Suprapubic skin (tissue), 4 donors: ENCODE measurements at regions not wholly inside any gene's neighbourhood (a gene's known extent, or its start where the extent isn't known, plus 50 kb on each side); places are given as distances from the start of the nearest gene placed in this dataset.

Experiments
- DNase-seq, 2 donors: peaks; one replicate each; pipeline ENCODE4 v3.0.0-alpha.2; 2019; ENCODE audit warnings: low spot score in 2 of 2
- H3K27ac ChIP-seq: fragments of 200-600 bp; sonication (generic); one replicate; pipeline ENCODE4 v1.5.1; 2019
- H3K27me3 ChIP-seq: fragments of 200-600 bp; sonication (generic); one replicate; pipeline ENCODE4 v1.5.1; 2019
- H3K36me3 ChIP-seq: fragments of 200-600 bp; sonication (generic); one replicate; pipeline ENCODE4 v1.5.1; 2019
- H3K4me1 ChIP-seq: fragments of 200-600 bp; sonication (generic); one replicate; pipeline ENCODE4 v1.5.1; 2019
- H3K4me3 ChIP-seq: fragments of 200-600 bp; sonication (generic); one replicate; pipeline ENCODE4 v1.5.1; 2019; ENCODE audit warnings: mild to moderate bottlenecking
- H3K9me3 ChIP-seq: fragments of 200-600 bp; sonication (generic); one replicate; pipeline ENCODE4 v1.5.1; 2019
- CTCF ChIP-seq, 2 donors: fragments of 200-600 bp in 1 of 2; fragments of 450-650 bp in 1 of 2; sonication (generic) in 1 of 2; IDR thresholded peaks; one replicate each; pipeline ENCODE4 v1.5.1; 2016 to 2019; ENCODE audit warnings: antibody characterized with exemption in 2 of 2, mild to moderate bottlenecking in 1 of 2, moderate library complexity in 1 of 2
- EP300 ChIP-seq: sonication (generic); formaldehyde crosslinking; IDR thresholded peaks from one replicate; pipeline ENCODE4 v1.6.1; 2017; ENCODE audit warnings: antibody characterized with exemption
- POLR2A ChIP-seq, 2 donors: fragments of 450-650 bp; IDR thresholded peaks; one replicate each; pipeline ENCODE4 v1.6.1; 2017; ENCODE audit warnings: antibody characterized with exemption in 2 of 2, mild to moderate bottlenecking in 2 of 2, moderate library complexity in 2 of 2
- POLR2AphosphoS5 ChIP-seq, 3 donors: sonication (generic); formaldehyde crosslinking; IDR thresholded peaks; one replicate each; pipeline ENCODE4 v1.6.1; 2017; ENCODE audit warnings: antibody characterized with exemption in 3 of 3
- WGBS: methylation state at CpG from one replicate; pipeline ENCODE4 v1.1.5; 2018; 5-methylcytosine and 5-hydroxymethylcytosine counted together

- Histone ChIP-seq H3K27ac (no peak overlapping the region), H3K27me3 (no peaks in the 10 kb centered on the region), H3K4me3 (no peak overlapping the region), H3K36me3 (no peaks in the 10 kb centered on the region), H3K4me1 (no peaks in the 10 kb centered on the region), H3K9me3 (no peaks in the 10 kb centered on the region)
- TF ChIP-seq POLR2A (IDR thresholded peaks at IDR 0.05) (no peak), POLR2AphosphoS5 (IDR thresholded peaks at IDR 0.05) (no peak), EP300 (no peak), CTCF (IDR thresholded peaks at IDR 0.05) (no peak)
- WGBS, result 71% methylated on average over 3 of the region's 3 CpGs
- DNase-seq, result no peak
Observed at GRCh38 chr16:6541267-6541666, 791.4 kb upstream of the RBFOX1 start.

DNA sequence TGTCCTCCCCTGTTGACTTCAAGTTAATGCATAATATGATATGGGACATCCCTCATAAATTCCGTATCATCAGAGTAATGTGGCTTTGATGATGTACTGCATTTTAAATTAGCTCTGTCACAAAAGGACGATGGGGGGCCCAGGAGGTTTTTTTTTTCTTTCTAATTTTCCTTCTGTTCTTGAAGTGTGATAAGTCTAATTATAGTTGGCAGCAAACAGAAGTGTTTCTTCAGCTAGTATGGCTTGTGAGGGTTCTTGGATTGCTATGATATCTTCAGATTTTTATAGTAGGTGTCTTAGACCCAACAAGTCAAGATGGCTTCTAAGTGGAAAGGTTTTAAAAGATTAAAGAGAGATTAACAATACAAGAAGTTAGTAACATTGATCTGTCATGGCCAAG, 796.2 kb upstream of the RBFOX1 start:
- DNase-seq, result no peak
- Histone ChIP-seq H3K9me3 (no peaks in the 10 kb centered on the region), H3K36me3 (no peaks in the 10 kb centered on the region), H3K27me3 (no peaks in the 10 kb centered on the region), H3K27ac (no peak overlapping the region), H3K4me1 (no peaks in the 10 kb centered on the region), H3K4me3 (no peak overlapping the region)
- no peak for TF ChIP-seq POLR2AphosphoS5 (IDR thresholded peaks at IDR 0.05)
- TF ChIP-seq EP300, result no peak
- TF ChIP-seq POLR2A (IDR thresholded peaks at IDR 0.05), result no peak
- TF ChIP-seq CTCF (IDR thresholded peaks at IDR 0.05), result no peak
- WGBS, result 63% methylated on average over 2 of the region's 2 CpGs

DNA sequence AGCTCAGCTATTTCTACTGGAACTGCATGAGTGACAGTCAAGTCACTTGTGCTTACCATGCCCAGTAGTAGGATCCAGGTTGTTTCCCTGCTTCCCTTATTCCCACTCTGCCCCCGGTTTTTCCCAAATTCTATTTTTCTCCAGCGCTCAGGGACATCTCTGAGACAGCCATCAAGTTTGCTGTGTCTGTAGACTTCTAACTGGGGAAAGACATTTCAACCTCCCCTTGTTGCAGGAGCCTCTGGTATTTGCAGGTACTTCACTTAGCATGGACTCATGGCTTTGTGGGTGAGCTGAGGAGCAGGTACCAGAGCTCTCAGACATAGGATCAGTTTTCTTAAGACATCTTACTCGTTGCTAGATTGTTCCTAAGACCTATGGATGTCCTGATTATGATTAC, 801.6 kb upstream of the RBFOX1 start:
- 60% methylated on average over 3 of the region's 3 CpGs for WGBS
- H3K9me3 ChIP-seq, result no peaks in the 10 kb centered on the region

GRCh38 chr16:6528217-6528616, 804.4 kb upstream of the RBFOX1 start:
- H3K27me3 ChIP-seq, result no peaks in the 10 kb centered on the region
- H3K4me3 ChIP-seq, result no peak overlapping the region
- TF ChIP-seq POLR2AphosphoS5 (IDR thresholded peaks at IDR 0.05) (no peak), EP300 (no peak), CTCF (IDR thresholded peaks at IDR 0.05) (no peak), POLR2A (IDR thresholded peaks at IDR 0.05) (no peak)
- no peaks in the 10 kb centered on the region for H3K4me1 ChIP-seq
- no peak overlapping the region for H3K27ac ChIP-seq
- H3K36me3 ChIP-seq, result no peaks in the 10 kb centered on the region
- no peaks in the 10 kb centered on the region for H3K9me3 ChIP-seq
- WGBS, result 48% methylated on average over 2 of the region's 2 CpGs
- DNase-seq, result no peak

More for the DNA sequence above, 801.6 kb upstream of the RBFOX1 start:
- TF ChIP-seq POLR2A (IDR thresholded peaks at IDR 0.05) (no peak), POLR2AphosphoS5 (IDR thresholded peaks at IDR 0.05) (no peak), EP300 (no peak), CTCF (IDR thresholded peaks at IDR 0.05) (no peak)
- no peaks in the 10 kb centered on the region for H3K36me3 ChIP-seq
- H3K4me3 ChIP-seq, result no peak overlapping the region
- H3K27me3 ChIP-seq, result no peaks in the 10 kb centered on the region
- DNase-seq, result no peak
- no peak overlapping the region for H3K27ac ChIP-seq
- H3K4me1 ChIP-seq, result no peaks in the 10 kb centered on the region

DNA sequence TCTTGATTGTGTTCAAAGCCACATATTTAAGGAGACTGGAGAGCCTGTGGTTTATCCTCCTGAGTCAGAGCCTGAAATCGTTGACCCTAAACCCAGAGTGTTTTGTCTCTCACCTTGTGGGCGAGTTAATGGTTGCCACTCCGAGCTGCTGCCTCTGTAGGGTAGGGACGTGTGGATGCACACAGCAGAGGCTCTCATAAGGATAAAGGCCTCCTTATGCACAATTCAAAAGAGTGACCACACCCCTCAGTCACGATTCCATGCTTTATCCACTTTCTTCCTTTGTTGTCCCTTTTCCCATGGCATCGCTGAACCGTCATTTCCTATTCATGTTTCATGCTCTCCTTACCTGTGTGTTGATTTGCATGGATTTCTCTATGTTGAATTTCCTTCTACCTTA, 805.0 kb upstream of the RBFOX1 start:
- H3K9me3 ChIP-seq, result no peaks in the 10 kb centered on the region
- no peak for TF ChIP-seq POLR2A (IDR thresholded peaks at IDR 0.05)
- no peak for TF ChIP-seq CTCF (IDR thresholded peaks at IDR 0.05)
- TF ChIP-seq POLR2AphosphoS5 (IDR thresholded peaks at IDR 0.05), result no peak
- TF ChIP-seq EP300, result no peak
- no peak overlapping the region for H3K4me3 ChIP-seq
- H3K27ac ChIP-seq, result no peak overlapping the region
- H3K36me3 ChIP-seq, result no peaks in the 10 kb centered on the region
- WGBS, result 68% methylated on average over 7 of the region's 7 CpGs
- DNase-seq, result no peak
- no peaks in the 10 kb centered on the region for H3K4me1 ChIP-seq
- no peaks in the 10 kb centered on the region for H3K27me3 ChIP-seq
